AG09309 (cell line): ENCODE measurements at regions not wholly inside any gene's neighbourhood (a gene's known extent, or its start where the extent isn't known, plus 50 kb on each side); places are given as distances from the start of the nearest gene placed in this dataset.

Source experiments
- DNase-seq: peaks from one replicate; pipeline ENCODE4 v3.0.0-alpha.2; 2010; ENCODE audit warnings: low read depth
- H3K4me3 ChIP-seq: 2 replicates; pipeline ENCODE4 v1.5.1; 2011; ENCODE audit warnings: mild to moderate bottlenecking, low read depth, low read length, moderate library complexity; ENCODE audit not compliant: control insufficient read depth
- CTCF ChIP-seq: IDR thresholded peaks from 2 replicates; pipeline ENCODE4 v1.5.1; 2011; ENCODE audit warnings: mild to moderate bottlenecking, low read depth, low read length, inconsistent platforms; ENCODE audit not compliant: insufficient read depth, control insufficient read depth; ENCODE audit errors: missing control alignments

- DNase-seq: no peak
- no peak for TF ChIP-seq CTCF
These were observed 108.1 kb upstream of the MVB12B start for GRCh38 chr9:126218359-126219125.

GRCh38 chr9:126219166-126219565, 107.5 kb upstream of the MVB12B start:
- no peak overlapping the region for H3K4me3 ChIP-seq
- TF ChIP-seq CTCF: no peak
- no peak for DNase-seq

More at GRCh38 chr9:126218359-126219125, 108.1 kb upstream of the MVB12B start:
- no peak overlapping the region for H3K4me3 ChIP-seq

- H3K4me3 ChIP-seq: no peak overlapping the region
- no peak for TF ChIP-seq CTCF
- DNase-seq: no peak
These were observed 107.0 kb upstream of the MVB12B start for GRCh38 chr9:126219648-126220063.

GRCh38 chr9:126221480-126221879, 105.1 kb upstream of the MVB12B start:
- DNase-seq: no peak

GRCh38 chr9:126222363-126222834, 104.2 kb upstream of the MVB12B start:
- DNase-seq: no peak
- no peak for TF ChIP-seq CTCF
- H3K4me3 ChIP-seq: no peak overlapping the region

More at GRCh38 chr9:126221480-126221879, 105.1 kb upstream of the MVB12B start:
- no peak for TF ChIP-seq CTCF
- H3K4me3 ChIP-seq: no peak overlapping the region

GRCh38 chr9:126222835-126223431, 103.7 kb upstream of the MVB12B start:
- no peak overlapping the region for H3K4me3 ChIP-seq
- no peak for DNase-seq
- TF ChIP-seq CTCF: no peak
